Left renal pelvis (tissue), 4 donors: ENCODE measurements at regions not wholly inside any gene's neighbourhood (a gene's known extent, or its start where the extent isn't known, plus 50 kb on each side); places are given as distances from the start of the nearest gene placed in this dataset.

Experiments used
- DNase-seq, 4 donors: peaks; one replicate each; pipeline ENCODE4 v3.0.0-alpha.2; 2013; ENCODE audit warnings: low read depth in 4 of 4, low spot score in 3 of 4

DNA sequence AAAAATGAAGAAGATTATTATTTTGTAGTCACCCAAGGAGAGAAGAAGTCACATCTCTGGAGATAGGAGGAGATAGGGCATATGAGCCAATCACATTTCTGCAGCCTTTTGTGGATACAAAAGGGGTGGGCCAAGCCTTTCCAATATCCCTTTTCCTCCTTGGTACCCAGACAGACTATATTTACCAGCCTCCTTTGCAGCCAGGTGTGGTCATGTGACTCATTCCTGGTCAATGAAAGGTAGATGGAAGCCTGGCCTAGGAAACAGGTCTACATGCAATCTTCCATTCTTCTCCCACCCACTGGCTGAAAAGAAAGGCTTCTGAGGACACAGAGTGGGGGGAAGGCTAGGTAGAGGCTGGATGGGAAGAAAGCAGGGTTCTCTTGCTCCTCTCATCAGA lies 58.1 kb upstream of the ERG start:
- DNase-seq: no peak

DNA sequence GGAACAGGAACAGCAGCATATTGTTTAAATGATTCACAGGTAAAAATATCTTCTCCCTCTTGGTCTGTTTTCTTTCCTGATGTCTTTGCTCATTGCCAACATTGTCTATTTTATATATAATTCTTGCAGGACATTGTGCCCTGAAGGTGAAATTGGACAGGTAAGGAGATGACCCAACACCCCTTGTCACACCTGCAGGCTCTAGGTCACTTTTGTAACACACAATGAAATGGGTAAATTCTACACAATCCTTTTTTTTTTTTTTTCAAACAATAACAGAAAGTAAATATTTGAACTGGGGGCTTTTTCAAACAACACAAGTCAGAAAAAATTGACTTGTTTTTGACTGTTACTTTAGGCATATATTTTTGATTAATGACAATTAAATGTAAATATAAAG lies 62.9 kb upstream of the ERG start:
- no peak for DNase-seq

DNA sequence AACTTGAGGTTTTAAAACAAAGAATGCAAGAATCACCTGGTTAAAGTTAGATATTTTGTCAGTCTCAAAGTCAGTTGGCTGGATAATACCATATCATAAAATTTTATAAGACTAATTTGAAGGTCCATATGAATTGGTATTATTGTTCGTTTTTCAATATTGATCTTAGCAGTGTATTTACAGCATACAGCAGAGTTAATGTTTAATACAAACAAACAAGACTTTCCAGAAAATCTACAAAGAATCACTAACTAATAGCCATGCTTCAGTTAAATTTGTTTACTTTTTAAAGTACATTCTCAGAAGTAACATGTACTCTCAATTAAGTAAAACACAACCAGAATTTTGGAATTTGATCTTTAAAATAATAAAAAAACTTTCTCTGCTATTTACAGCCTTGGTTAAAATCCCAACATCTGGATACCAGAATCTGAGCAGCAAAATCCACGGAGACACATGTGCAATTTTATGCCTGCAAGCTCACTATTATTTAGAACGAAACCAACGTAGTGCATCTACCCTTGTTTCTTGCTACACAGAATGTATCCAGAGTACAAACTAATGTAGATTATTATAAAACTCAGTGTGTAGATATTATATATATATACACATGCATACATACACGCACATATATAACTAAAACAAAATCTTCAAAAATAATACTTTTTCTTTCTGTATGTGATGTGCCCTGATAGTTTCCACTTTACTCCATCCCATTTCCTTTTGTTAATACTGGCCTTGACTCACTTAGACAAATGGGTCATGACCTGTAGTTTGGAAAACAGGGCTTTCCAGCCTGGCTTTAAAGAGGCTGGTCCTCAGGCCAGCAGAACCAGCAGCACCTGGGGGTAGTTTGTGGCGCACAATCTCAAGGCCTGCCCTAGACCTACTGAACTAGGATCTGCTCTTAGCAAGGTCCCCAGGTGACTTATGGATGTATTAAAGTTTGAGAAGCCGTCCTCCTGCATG lies 63.6 kb upstream of the ERG start:
- DNase-seq: no peak

DNA sequence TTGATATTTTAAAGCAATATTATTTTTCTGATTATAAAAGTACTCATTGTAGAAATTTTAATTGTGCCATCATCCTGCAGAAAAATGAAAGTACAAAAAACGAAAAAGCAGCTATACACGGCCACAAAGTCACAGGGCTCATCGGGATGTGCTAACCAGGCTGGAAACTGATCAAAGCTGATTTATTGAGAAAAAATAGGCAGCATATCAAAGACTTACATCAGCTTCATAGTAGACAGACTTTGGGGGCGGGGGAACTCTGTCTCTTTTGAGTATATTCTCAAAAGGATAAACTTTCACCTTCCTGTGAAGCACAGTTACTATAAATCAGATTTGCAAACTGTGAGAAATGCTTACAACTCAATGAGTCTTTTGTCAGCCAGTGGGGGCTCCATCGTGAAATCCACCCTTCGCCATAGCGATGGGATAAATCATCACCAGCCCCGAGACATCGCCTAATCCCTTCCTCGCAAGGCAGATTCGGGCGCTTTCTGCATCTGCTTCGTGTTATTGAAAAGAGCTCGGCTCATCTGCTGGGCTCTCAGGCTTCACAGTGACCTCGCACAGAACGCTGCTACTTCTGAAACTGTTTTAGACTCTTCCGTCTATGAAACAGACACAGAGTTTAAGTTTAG lies 69.2 kb upstream of the ERG start:
- DNase-seq: no peak

DNA sequence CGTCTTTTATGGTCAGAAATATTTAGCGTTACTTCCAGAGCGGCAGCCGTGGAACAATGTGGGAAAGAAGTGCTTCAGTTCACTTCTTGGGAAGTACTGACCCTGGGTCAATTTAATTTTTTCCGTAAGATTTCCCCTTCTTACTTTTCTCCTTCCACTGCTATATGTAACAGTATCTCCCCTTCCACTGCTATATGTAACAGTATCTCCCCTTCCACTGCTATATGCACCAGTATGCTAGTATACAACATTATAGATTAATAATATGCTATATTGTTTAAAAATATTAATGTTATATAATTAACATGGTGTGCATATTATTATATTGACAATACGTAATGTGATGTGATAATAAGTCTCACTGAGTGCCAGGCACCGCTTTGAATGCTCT lies 69.7 kb upstream of the ERG start:
- DNase-seq: no peak

DNA sequence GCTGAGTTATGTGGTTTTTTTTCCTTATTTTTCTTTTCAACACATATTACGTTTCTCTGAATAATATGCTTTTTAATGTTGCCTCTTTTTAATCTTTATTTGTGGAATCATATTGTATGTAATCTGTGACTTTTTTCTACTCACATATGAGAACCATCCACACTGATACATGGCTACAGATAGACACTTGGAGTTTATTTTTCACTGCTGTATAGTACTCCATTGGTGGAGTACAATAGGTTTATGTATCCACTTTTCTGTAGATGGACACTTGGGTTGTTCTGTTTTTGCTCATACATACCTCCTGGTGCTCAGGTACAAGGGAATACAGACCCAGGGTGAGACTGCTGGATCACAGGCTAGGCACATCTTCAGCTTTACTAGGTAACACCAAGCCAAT lies 71.5 kb upstream of the ERG start:
- no peak for DNase-seq

DNA sequence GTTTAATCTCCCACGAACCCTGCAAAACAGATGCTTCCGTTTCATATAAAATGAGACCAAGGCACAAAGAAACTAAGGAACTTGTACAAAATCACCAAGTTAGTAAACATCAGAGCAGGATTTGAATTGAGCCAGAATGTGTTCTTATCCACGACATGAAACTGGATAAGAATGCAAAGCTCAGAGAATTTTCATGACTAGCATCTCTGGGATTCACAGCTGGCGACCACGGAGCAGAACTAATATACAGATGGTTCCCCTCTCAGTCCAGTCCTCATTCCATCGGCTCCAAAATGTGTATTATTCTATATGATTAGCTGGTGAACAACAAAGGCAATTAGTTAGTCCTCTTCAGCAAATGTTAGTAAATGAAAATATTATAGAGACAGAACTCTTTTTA lies 72.3 kb upstream of the ERG start:
- DNase-seq: no peak

DNA sequence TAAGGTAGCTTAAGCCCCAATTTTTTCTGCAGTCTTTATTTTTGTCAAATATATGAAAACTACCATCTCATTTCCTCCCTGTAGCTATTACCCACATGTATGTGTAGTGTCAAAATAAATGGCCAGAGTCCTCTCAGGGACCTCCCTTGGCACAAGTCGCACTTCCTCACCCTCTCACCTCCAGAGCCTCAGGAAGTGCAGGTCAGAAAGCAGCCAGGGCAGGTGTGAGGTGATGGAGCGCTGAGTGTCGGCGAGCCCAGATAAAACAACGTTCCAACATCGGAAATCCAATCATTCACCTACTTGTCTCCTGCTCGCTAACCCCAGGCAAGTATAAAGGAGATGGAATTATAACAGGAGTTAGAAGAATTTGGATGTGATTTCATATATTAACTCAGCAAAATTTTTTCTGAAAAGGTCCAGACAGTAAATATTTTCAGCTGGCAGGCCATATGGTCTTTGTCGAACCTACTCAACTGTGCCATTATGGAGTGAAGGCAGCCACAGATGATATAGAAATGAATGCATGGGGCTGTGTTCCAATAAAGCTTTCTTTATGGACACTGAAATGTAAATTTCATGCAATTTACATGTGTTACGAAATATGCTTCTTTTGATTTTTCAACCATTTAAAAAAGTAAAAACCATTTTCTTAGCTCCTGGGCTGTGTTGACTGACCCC lies 76.8 kb upstream of the ERG start:
- no peak for DNase-seq

DNA sequence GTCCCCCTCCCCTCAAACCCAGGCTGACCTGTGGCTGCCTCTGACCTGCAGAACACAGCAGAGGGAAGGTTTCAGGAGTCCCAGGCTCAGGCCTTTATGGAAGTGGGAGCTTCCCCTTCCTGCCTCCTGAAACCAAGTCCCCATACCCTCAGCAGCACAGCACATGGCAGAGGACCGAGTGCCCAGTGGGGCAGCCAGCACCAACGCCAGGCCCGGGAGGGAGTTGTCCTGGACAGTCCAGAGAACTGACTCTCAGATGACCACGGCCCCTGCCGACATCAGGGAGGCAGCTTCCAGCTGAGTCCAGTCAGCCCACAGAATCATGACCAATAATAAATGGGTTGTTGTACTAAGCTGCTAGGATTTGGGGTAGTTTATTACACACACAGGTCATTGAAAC lies 79.6 kb upstream of the ERG start:
- DNase-seq: no peak

DNA sequence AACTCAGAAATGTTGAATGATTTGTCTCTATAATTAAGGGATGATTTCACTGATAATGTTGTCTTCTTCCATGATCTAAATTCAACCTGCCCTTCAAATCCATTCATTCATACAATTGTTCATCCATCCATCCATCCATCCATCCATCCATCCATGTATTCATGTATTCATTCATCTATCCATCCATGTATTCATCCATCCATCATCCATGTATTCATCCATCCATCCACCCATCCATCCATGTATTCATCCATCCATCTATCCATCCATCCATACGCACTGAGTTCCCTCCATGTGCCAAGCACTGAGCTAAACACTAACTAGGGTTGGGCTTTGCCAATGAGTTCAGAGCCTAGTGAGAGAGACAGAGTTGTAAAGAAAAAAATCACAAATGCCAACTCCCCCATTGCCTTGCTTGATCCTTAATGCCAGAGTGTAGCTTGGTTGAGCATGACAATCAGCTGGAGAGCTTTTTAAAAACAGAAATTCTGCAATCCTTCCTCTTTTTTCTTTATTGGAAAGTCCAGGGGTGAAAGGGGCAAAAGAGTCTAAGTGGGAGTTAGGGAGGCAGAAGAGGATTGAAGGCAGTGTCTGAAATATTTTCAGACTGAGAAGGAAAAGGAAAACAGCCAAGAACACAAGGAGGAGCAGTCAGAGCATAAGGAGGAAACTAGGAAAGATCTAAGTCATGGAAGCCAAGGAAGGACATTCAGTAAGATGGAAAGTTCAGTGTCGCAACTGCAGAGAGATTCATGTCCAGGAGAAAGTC lies 92.4 kb upstream of the ERG start:
- no peak for DNase-seq

DNA sequence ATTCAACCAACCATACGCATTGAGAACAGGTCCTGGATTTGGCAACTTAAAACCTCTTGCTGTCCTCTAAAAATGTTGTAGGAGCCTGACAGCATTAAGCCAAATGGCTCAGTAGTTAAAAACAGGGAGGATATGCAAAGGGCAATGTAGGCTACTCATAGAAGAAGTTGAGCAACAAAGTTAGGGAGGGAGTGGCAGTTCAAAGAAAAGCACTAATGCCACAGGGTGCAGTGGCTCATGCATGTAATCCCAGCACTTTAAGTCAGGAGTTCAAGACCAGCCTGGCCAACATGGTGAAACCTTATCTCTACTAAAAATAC lies 92.9 kb upstream of the ERG start:
- DNase-seq: no peak

DNA sequence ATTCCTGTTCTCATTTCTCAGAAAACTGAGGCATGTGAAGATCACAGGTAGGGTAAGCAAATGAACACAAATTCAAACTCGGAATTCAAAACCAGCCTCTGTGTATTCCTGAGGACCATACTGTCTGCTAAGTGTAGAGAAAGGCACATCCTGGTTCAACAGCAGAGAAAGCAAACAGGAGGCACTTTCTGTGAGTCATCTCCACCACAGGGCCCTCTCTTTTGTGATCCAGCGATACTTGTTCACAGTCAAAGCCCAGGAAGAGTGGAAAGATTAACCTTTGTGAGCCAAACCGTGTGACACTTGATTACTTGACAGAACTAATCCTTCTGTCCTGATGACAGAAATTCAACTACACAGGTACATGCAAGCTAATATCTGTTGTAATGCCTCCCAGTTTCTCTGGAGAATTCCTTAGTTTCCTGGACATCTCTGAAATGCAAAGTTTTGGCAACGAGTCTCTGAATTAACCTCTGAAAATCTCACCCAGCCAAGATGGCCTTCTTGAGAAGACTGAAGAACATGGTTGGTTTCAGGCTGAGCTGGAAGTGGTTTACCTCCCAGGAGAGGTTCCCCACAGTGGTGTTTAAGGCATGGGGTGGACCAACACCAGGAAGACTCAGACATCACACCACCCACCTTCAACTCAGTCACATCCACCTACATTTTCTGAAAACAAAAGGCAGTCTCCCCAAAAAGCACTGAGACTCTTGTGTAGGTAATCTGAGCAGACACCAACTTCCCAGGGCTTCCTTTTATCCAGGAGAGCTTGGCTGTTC lies 98.2 kb upstream of the ERG start:
- no peak for DNase-seq

DNA sequence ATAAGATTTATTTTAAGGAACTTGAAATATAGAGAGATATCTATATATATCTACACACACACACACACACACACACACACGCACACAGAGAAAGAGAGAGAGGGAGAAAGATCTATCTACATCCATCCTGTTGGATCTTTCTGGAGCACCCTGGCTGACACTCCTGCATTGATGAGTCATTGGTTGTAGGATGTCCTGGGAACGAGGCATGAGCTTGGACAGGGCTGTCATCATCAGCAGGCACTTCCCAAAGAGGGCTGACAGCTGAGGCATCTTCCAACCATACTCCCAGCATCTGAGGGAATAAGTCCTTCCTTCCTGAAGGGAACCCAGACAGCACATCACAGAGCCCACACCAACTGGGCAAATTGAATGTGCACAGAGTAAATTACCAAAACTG lies 99.1 kb upstream of the ERG start:
- DNase-seq: no peak

DNA sequence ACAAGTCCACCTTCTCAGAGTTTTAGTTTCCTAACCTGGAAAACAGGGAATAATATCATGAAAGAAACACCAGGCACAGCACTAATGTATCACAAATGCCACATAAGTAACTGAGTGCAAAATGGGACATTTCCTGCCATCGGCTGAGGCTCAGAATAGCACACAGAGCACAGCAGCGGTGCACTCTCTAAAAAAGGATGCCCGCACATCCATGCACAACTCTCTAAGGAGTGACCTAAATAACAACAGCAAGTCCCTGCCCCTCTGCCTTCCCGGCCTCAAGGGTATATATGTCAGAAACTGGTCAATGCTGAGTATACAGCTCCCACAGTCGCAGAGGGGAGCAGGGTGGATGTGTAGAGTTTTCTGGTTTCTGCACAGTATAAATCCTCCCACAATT lies 100.1 kb upstream of the ERG start:
- DNase-seq: no peak

DNA sequence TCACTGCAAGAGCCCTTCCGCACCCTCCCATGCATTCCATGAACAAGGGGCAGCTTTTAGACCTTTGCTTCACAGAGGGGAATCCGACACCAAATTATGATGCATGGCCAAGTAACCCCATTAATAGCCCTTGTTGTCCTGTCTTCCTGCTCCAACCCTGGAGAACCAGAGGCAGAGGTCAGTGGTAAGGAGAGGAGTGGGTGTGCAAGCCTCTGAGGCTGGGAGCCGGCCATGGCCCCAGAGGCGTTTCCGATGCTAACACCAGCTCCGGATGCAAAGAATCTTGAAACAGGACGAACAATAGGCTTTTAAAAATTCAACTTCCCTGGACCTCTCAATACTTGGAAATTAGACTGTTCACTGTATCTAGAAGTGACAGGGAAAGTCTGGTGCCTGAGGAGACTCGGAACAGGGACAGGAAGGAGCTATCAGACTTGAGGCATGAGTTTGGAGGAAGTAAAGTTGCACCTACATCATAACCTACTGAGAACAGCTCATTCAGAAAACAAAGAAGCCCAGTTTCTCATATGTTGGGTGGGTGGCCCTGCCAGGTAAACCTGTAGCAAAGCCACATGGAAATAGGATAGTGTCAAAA lies 101.2 kb upstream of the ERG start:
- no peak for DNase-seq

DNA sequence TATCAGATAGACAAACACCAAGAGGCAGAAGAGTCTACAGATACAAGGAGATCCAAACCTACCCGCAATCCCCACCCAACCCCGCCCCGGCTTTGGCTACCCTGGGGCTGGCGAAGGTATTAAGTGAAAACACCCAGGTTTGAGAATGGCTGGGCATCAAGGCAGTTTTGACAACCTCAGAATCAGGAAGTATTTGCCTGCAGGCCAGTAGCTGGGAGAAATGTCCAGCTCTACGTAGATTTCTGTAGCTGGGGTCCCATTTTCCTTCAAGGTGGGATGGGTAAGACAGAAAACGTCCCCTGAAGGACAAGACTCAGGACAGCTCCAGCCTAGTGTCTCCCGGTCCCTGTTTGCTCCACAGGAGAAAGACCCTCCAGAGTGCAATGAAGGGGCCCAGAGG lies 101.8 kb upstream of the ERG start:
- no peak for DNase-seq

DNA sequence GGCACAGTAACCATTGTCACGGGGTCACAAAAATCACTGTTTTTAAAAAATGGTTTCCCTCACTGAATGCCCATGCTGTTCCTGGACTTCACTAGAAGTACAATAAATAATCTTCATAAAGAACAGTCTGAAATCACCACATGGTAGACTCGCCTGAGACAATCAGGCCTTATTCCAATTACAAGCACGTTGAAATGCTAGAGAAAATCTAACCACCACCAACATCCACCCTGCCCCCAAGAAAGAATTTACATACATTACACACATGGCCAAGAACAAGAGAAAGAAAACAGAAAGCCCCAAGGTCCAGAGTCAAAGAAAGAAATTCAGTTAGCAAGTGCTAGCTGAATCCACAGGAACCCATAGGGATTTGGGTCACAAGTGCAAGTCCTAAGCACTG lies 107.0 kb upstream of the ERG start:
- no peak for DNase-seq

DNA sequence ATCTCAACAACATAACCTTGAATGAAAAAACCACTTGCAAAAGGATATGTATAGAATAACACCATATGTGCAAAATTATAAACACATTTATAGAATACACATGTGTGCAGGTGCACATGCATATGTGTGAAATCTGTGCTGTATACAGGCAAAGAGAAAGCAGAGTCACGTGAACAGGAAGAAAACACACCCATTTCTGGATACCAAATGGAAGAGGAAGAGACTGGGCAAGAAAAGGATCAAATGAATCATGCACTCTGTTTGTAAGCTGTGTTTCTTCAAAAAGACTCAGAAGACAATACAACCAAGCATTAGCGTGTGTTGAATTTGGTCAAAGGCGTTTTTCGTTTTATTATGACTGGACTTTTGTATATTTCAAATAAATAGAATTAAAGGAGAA lies 111.3 kb upstream of the ERG start:
- no peak for DNase-seq

DNA sequence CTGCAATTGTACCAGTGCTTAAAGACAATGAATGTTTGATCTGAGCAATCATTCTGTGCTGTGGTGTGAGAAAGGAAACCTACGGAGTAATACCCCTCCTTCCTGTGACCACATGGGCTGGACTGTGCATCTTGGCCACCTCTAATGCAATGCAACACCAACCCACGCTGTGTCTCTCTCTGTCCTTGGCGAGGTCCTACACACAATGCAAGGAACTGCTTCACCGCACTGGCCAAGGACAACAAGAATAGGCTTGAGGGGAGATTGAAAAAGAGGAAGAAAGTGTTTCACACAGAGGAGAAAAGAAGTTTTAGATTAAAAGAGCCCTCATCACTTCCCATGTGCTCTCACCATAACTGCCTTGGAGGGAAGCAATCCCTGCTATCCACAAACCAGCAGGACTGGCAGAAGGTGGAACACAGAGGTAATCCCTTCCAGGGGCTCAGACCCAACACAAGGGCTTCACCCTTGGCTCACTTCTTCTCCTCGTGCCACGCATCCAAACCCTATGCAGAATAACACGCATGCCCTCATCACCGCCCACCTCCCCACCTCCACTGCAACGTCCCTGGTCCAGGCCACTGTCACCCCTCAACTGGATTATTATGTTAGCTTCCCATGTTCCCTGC lies 112.5 kb upstream of the ERG start:
- no peak for DNase-seq

DNA sequence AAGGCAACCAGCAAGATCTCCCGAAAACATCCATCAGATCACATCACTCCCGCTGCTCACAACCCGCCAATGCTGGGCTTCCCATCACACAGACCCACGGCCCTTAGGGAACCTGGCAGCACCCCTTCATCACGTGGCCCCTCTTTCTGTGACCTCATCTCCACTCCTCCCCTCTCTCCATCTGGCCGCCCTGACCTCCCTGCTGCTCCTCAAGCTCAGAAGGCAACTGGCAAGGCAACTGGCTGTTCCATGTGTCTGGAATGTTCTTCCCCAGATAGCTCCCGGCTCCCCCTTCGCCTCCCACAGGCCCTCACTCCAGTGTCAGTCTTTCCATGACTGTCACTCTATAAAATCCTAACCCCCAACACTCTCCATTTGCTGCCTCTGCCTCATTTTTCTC lies 113.0 kb upstream of the ERG start:
- no peak for DNase-seq
